ENCODE measurements at regions not wholly inside any gene's neighbourhood (a gene's known extent, or its start where the extent isn't known, plus 50 kb on each side); places are given as distances from the start of the nearest gene placed in this dataset.
"Not testable (repeated sequence)": the region's sequence is repeated elsewhere in the genome, so short reads cannot be mapped to it uniquely, and the experiment has no call there.

DNA sequence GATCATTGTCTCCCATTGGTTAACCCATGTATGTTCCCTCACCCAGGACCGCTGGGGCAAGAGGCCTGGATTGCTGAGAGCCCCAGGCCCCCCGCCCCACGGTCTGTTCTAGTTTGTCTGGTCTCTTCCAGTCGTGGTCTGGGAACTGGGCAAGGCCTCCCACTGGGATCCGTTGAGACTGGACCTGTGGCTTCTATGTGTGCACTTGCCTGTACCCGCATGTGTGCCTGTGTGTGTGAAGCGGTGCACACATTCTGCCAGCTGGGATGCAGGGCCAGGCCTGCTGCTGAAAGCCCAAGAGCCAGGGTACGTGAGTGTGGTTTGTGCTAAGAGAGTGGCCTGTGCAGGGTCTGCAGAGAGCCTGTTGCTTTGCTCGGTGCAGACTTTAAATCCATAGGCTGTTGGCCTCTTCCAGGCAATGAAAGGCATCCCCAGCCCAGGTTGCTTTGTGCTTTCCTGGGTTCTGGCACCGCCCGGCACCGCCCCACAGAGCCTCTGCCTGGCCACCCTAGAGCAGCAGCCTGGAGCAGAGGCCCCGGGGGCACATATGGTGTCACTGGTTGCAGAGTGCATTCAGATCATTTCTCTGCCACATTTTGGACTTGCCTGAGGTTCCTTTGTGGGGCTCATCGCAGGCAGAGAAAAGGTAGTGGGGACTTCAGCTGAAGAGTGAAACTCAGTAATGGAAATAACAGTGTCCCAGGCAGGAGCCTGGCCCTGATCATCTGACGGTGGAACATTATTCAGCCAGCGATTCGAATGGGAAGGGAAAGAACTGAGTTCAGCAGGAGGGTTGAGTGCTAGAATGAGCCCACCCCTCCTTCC is 215.5 kb downstream of the GLRX3 start:
- Histone ChIP-seq H3K27me3 (ENCODE audit: control insufficient read depth, insufficient read depth, low read length) (no peaks in the 10 kb centered on the region), H3K9me3 (ENCODE audit: control insufficient read depth, insufficient read depth, low read length) (no peaks in the 10 kb centered on the region; the same call in 1 of the 2 replicates), H3K4me1 (ENCODE audit: control insufficient read depth, insufficient read depth, low read length) (no peaks in the 10 kb centered on the region), H3K9ac (ENCODE audit: low read depth, low read length) (no peak overlapping the region), H3K4me3 (ENCODE audit: low read depth, low read length) (no peak overlapping the region), H3K36me3 (ENCODE audit: control insufficient read depth, insufficient read depth, low read length) (no peaks in the 10 kb centered on the region), H3K27ac (ENCODE audit: low read depth, low read length) (no peak overlapping the region)

DNA sequence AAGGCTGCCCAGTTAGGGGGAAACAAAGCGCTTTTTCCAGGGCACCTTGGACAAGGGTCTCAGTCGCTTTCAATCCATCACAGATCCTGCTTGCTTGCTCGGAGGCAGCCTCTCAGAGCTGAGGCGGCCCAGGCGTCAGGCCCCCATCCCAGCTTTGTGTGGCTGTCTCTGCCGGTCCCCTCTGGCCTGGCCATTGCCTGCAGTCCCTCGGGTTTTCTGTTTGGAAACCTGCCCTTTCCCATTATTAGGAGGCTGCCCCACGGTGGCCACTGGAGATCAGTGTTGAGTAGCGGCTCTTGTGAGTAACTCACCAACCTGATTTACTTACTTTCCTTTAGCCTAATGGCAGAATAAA is 216.1 kb downstream of the GLRX3 start:
- H3K9me3 ChIP-seq (ENCODE audit: control insufficient read depth, insufficient read depth, low read length): no peaks in the 10 kb centered on the region
- H3K4me1 ChIP-seq (ENCODE audit: control insufficient read depth, insufficient read depth, low read length): no peaks in the 10 kb centered on the region
- H3K27ac ChIP-seq (ENCODE audit: low read depth, low read length): no peak overlapping the region
- no peak overlapping the region for H3K4me3 ChIP-seq (ENCODE audit: low read depth, low read length)
- no peaks in the 10 kb centered on the region for H3K36me3 ChIP-seq (ENCODE audit: control insufficient read depth, insufficient read depth, low read length)
- H3K27me3 ChIP-seq (ENCODE audit: control insufficient read depth, insufficient read depth, low read length): no peaks in the 10 kb centered on the region
- H3K9ac ChIP-seq (ENCODE audit: low read depth, low read length): no peak overlapping the region

DNA sequence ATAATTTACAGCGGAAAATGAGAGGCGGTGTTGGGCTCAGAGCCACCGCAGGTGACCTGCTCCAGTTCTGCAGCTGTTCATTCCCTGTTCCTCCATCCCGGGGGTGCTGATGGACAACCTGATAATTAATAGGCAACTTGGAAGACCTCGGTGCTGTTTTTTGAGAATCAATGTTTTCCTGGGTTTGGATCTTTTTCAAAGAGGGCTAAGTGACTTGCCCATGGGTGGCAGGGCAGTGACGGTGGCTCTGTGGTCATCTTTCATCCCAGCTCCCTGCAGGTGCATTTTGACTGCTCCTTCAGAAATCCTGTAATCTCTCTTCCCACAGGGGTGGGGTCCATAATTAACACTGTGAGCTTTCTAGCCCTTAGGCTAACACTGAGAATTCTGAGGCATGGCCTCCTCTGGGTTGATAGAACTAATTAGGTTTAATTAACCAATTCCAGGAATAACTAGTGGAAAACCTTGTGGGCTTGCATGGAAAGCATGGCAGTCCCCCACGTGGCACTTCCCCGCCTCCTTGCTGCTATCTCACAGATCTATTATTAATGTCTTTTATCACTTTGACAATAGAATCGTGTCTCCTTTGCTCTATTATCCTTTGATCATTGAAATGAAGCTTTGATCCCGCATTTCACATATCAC is 217.9 kb downstream of the GLRX3 start:
- no peak overlapping the region for H3K9ac ChIP-seq (ENCODE audit: low read depth, low read length)
- no peaks in the 10 kb centered on the region for H3K4me1 ChIP-seq (ENCODE audit: control insufficient read depth, insufficient read depth, low read length)
- no peaks in the 10 kb centered on the region for H3K36me3 ChIP-seq (ENCODE audit: control insufficient read depth, insufficient read depth, low read length)
- no peak overlapping the region for H3K4me3 ChIP-seq (ENCODE audit: low read depth, low read length)
- H3K27ac ChIP-seq (ENCODE audit: low read depth, low read length): no peak overlapping the region
- H3K9me3 ChIP-seq (ENCODE audit: control insufficient read depth, insufficient read depth, low read length): no peaks in the 10 kb centered on the region
- H3K27me3 ChIP-seq (ENCODE audit: control insufficient read depth, insufficient read depth, low read length): no peaks in the 10 kb centered on the region

DNA sequence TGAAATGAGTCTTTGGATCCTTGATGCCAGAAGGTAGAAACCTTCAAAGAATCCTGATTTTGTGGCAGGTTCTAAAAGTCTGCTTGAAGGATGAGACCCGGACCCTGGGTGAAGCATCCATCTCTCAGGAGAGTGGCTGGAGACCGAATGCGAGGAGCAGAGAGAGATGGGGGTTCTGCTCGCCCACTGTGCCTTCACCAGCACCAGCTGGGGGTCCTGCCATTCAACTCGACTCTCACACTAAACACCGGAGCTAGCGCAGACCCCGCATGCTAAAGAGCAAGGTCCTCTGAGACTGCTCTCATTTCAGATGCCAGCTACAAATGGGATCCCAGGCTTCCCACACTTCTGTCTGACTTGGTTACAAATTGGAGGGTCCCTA is 218.4 kb downstream of the GLRX3 start:
- Histone ChIP-seq H3K4me1 (ENCODE audit: control insufficient read depth, insufficient read depth, low read length) (no peaks in the 10 kb centered on the region), H3K27ac (ENCODE audit: low read depth, low read length) (no peak overlapping the region), H3K4me3 (ENCODE audit: low read depth, low read length) (no peak overlapping the region), H3K36me3 (ENCODE audit: control insufficient read depth, insufficient read depth, low read length) (no peaks in the 10 kb centered on the region), H3K9me3 (ENCODE audit: control insufficient read depth, insufficient read depth, low read length) (no peaks in the 10 kb centered on the region), H3K27me3 (ENCODE audit: control insufficient read depth, insufficient read depth, low read length) (no peaks in the 10 kb centered on the region), H3K9ac (ENCODE audit: low read depth, low read length) (no peak overlapping the region)

DNA sequence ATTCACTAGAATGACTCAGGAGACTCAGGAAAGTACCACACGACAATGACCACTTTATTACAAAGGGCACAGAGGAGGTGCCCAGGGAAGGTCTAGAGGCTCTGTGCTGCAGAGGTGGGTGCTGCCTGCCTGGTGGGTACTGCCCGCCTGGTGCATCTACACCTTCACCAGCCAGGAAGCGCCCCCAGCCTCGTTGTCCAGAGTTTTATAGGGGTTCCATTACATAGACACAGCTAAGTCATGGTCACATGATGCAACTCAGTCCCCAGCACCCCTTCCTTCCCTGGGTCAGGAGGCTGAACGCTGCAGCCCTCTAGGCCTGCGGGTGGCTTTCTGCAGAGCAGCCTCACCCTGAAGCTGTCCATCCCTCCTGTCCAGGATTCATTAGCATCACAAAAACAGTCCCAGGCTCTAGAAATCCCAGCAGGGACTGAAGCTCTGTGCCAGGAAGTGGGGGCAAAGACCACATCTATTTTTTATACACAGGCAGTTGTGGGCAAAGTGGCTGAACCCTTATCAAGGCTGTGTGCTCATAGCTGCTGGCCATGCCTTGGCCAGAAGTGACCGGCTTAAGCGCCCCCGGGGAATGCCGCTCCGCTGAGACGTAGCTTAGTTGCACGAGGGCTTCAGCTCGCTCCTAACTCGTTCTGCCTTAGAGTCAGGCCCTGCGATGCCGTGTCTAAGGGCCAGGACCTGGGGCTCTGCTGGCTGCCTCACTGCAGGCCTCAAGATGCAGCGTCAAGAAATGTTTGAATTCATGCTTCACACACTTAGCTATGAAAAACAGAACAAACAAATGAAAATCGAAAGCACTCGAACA is 219.0 kb downstream of the GLRX3 start:
- Histone ChIP-seq H3K27ac (ENCODE audit: low read depth, low read length) (no peak overlapping the region), H3K27me3 (ENCODE audit: control insufficient read depth, insufficient read depth, low read length) (no peaks in the 10 kb centered on the region), H3K4me3 (ENCODE audit: low read depth, low read length) (no peak overlapping the region), H3K9me3 (ENCODE audit: control insufficient read depth, insufficient read depth, low read length) (no peaks in the 10 kb centered on the region), H3K4me1 (ENCODE audit: control insufficient read depth, insufficient read depth, low read length) (no peaks in the 10 kb centered on the region), H3K9ac (ENCODE audit: low read depth, low read length) (no peak overlapping the region), H3K36me3 (ENCODE audit: control insufficient read depth, insufficient read depth, low read length) (no peaks in the 10 kb centered on the region)

DNA sequence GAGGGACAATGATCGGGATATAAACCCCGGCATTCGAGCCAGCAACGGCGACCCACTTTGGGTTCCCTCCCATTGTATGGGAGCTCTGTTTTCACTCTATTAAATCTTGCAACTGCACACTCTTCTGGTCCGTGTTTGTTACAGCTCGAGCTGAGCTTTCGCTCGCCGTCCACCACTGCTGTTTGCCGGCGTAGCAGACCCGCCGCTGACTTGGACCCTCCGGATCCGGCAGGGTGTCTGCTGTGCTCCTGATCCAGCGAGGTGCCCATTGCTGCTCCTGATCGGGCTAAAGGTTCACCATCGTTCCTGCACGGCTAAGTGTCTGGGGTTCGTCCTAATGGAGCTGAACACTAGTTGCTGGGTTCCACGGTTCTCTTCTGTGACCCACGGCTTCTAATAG is 220.2 kb downstream of the GLRX3 start:
- H3K27ac ChIP-seq (ENCODE audit: low read depth, low read length); H3K4me1 ChIP-seq (ENCODE audit: control insufficient read depth, insufficient read depth, low read length); H3K9ac ChIP-seq (ENCODE audit: low read depth, low read length); H3K9me3 ChIP-seq (ENCODE audit: control insufficient read depth, insufficient read depth, low read length); H3K36me3 ChIP-seq (ENCODE audit: control insufficient read depth, insufficient read depth, low read length); H3K27me3 ChIP-seq (ENCODE audit: control insufficient read depth, insufficient read depth, low read length); H3K4me3 ChIP-seq (ENCODE audit: low read depth, low read length): not testable (repeated sequence)

DNA sequence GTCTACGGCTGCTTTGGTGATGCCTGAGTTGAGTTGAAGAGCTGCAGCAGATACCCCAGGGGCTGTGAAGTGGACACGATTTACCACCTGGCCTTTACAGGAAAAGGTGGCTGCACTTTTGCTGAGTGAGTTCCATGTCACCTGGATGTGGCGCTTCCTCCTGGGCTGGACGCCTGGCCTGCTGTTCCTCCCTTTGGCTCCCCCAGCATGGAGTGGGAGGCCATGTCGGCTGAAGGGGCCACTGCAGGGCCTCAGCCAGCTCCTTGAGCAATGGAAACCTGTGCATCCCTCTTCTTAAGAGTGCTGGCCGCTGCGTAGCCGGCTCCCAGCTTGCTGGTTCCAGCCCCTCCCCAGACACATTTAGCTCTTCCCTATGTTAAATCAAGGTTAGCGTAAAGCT is 221.0 kb downstream of the GLRX3 start:
- Histone ChIP-seq H3K9me3 (ENCODE audit: control insufficient read depth, insufficient read depth, low read length) (no peaks in the 10 kb centered on the region), H3K27ac (ENCODE audit: low read depth, low read length) (no peak overlapping the region), H3K4me3 (ENCODE audit: low read depth, low read length) (no peak overlapping the region), H3K36me3 (ENCODE audit: control insufficient read depth, insufficient read depth, low read length) (no peaks in the 10 kb centered on the region), H3K27me3 (ENCODE audit: control insufficient read depth, insufficient read depth, low read length) (no peaks in the 10 kb centered on the region), H3K4me1 (ENCODE audit: control insufficient read depth, insufficient read depth, low read length) (no peaks in the 10 kb centered on the region), H3K9ac (ENCODE audit: low read depth, low read length) (no peak overlapping the region)

DNA sequence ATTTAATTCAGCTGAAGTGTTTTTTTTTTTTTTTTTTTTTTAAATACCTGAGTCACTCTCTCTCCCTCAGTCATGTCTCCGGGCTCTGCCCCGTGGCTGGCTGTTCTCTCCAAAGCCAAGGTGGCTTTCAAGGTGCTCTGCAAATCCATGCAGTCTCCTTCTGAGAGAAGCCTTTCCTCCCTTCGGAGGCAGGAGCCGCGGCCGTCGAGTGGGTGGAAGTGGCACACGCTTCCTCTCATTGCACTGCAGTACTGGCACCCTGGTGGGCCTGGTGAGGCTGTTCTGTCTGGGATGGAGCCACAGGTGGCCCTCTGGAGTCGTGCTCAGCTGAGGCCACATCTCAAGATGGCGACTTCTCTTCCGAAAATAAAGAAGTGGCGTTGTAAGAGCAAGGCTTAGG is 221.8 kb downstream of the GLRX3 start:
- H3K9me3 ChIP-seq (ENCODE audit: control insufficient read depth, insufficient read depth, low read length): no peaks in the 10 kb centered on the region
- no peak overlapping the region for H3K9ac ChIP-seq (ENCODE audit: low read depth, low read length)
- no peaks in the 10 kb centered on the region for H3K4me1 ChIP-seq (ENCODE audit: control insufficient read depth, insufficient read depth, low read length)
- H3K27me3 ChIP-seq (ENCODE audit: control insufficient read depth, insufficient read depth, low read length): no peaks in the 10 kb centered on the region
- H3K36me3 ChIP-seq (ENCODE audit: control insufficient read depth, insufficient read depth, low read length): no peaks in the 10 kb centered on the region
- H3K27ac ChIP-seq (ENCODE audit: low read depth, low read length): no peak overlapping the region
- H3K4me3 ChIP-seq (ENCODE audit: low read depth, low read length): no peak overlapping the region

DNA sequence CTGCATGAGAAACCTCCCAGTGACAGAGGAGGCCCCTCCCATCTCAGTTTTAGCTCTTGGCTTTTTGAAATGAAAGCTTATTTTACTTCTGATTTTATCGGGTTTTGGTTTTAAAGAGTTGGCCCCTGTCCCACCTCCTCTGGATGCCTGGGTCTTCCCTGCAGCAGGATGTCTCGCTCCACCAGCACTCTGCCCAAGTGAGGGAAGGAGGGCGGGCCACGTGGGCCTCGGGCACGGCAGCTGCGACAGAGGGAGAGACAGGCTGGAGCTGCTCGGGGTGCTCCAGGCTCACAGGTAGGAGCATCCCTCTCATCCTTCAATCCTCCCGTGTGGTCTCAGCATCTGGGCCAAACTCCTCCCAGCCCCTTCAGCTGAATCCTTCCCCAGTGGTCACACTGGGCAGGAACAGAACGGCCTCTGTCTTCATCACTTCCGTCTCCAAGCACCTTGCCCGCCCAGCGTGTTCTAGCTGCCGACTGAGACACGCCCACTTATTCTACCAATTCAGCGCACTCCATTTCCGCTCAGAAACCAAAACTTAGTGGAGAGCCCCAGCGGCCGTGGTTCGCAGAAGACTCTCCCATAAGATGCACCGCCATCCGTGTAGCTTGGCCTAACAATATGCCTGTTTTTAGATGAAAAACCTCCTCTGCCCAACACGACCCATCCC is 222.9 kb downstream of the GLRX3 start:
- Histone ChIP-seq H3K9me3 (ENCODE audit: control insufficient read depth, insufficient read depth, low read length) (no peaks in the 10 kb centered on the region), H3K27me3 (ENCODE audit: control insufficient read depth, insufficient read depth, low read length) (no peaks in the 10 kb centered on the region), H3K27ac (ENCODE audit: low read depth, low read length) (no peak overlapping the region), H3K4me1 (ENCODE audit: control insufficient read depth, insufficient read depth, low read length) (no peaks in the 10 kb centered on the region), H3K4me3 (ENCODE audit: low read depth, low read length) (no peak overlapping the region), H3K36me3 (ENCODE audit: control insufficient read depth, insufficient read depth, low read length) (no peaks in the 10 kb centered on the region), H3K9ac (ENCODE audit: low read depth, low read length) (no peak overlapping the region)

DNA sequence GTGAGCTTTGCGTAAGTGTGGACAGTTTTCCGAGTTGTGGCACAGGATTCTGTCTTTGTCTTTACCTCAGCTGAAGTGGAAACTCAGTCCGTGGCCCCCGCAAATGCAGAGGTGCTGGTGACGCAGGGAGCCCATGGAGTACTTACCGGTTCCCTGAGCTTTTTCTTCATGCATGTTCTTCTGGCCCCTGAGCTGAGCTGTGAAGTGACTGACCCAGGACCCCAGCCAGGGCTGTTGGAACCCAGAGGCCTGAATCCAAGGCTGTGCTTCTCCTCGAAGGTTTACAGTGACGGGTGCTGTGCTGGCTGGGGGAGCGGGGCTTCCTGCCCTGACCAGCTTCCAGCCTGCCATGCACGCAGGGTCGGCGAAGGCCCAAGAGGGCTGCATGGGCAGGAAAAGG is 223.5 kb downstream of the GLRX3 start:
- no peaks in the 10 kb centered on the region for H3K9me3 ChIP-seq (ENCODE audit: control insufficient read depth, insufficient read depth, low read length)
- no peaks in the 10 kb centered on the region for H3K4me1 ChIP-seq (ENCODE audit: control insufficient read depth, insufficient read depth, low read length)
- H3K36me3 ChIP-seq (ENCODE audit: control insufficient read depth, insufficient read depth, low read length): no peaks in the 10 kb centered on the region
- H3K9ac ChIP-seq (ENCODE audit: low read depth, low read length): no peak overlapping the region
- no peak overlapping the region for H3K4me3 ChIP-seq (ENCODE audit: low read depth, low read length)
- H3K27ac ChIP-seq (ENCODE audit: low read depth, low read length): no peak overlapping the region
- H3K27me3 ChIP-seq (ENCODE audit: control insufficient read depth, insufficient read depth, low read length): no peaks in the 10 kb centered on the region

Measured in HUES48 (cell line).